Activated gamma-delta T cell treated with anti-CD3 and anti-CD28 coated beads, Interleukin-2, amount 50 U/mL, for 16 hours (primary cell): ENCODE measurements at regions not wholly inside any gene's neighbourhood (a gene's known extent, or its start where the extent isn't known, plus 50 kb on each side); places are given as distances from the start of the nearest gene placed in this dataset.

Experiments used
- DNase-seq: peaks from one replicate; pipeline ENCODE4 v3.0.0-alpha.2; 2020; ENCODE audit warnings: low read depth

DNA sequence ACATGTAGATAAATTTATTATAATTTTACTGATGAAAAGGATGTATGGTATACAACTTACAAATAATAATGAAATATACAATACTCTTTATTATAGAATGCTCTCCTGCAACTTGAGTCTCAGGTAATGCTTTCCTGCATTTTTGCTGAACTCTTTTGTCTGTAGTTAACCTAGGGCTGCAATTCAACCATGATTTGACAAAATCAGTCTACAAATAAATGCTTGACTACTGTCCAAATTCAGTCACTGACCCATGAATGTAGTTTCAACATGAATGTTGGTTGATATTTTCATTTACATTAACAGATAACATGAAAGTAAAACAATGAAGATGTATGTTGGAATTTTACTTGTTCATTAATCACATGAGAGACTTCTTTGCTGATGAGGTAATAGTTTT, 320.9 kb downstream of the ZSWIM6 start:
- no peak for DNase-seq

DNA sequence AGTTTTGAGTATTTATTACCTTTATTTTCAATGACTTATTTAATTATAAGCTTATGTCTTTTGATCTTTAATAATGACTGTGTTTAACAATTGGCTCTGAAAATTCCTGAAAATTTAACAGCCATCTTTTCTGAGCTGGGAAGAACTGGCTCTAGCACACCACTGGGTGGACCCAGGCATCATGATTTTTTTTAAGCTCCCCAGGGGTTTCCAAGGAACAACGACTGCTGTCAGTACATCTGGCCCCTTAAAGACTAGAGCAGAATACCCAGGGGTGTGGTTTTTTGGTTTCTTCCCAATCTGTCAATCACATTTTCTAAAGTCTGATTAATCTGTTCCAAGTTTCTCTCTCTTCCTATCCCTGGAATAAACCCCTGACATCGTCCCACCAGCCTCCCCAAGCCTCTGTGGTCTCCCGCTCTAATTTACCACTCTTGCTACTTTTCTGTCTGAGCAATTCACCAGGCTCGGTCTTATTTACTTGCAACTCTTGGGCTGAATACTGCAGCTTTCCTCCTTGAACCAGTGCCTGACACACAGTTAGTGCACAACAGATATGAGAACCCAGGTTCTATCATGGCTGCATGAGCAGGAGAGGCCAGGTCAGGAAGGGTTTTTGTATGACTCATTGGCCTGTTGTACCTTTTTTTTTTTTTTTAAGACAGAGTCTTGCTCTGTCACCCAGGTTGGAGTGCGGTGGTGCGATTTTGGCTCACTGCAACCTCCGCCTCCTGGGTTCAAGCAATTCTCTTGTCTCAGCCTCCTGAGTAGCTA, 321.9 kb downstream of the ZSWIM6 start:
- no peak for DNase-seq

DNA sequence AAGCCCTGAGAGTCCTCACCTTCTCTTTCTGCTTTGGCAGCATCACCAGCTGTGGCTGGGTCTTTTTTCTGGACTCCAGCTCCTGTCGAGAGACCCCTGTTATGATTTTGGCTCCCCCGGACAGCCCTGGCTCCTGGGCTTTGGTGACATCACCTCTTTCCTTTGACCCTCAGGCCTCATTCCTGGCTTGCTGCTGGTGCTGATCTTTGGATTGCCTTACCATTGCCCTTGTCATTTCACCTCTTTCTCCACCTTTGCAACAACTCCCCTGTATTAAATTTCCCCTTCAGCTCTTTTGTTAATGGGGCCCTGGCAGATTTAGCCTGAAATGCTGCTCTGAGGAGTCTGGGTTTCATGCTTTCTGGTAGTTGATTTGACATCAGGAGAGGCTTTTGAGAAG, 322.8 kb downstream of the ZSWIM6 start:
- no peak for DNase-seq

DNA sequence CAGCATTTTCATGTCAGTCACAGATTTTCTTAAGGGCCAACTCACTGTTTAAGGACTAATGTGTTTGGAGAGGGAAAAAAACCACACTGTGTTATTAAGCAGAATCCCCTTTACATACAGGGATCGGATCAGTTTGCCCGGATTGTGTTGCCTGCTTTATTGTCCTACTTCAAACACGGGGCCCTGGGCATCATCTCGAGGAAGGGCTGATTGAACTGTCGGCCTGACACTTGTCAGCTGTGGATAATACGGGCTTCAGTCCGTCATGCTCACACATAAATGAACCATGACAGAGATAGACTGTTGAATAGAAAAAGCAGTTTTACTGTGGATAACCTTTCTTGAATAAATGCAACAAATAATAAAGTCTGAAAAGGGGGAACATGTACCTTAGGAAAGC, 325.0 kb downstream of the ZSWIM6 start:
- DNase-seq = no peak

DNA sequence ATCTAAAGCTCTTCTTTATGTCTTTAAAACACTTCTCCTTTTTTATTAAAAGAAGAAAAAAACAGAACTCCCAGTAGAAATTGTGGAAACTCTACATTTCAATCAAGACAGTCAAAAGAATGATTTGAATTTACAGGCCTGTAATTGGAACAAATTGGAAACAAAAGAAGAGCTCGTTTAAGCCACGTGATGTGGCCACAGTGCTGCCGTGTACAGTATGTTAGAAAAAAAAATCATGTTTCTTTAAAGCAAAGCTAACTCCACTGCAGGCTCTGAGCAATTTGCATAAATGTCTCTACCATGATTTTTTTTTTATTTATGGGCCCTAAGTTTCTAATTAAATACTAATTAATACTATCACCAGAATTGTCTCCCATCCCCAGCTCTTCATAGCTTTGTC, 325.6 kb downstream of the ZSWIM6 start:
- no peak for DNase-seq

DNA sequence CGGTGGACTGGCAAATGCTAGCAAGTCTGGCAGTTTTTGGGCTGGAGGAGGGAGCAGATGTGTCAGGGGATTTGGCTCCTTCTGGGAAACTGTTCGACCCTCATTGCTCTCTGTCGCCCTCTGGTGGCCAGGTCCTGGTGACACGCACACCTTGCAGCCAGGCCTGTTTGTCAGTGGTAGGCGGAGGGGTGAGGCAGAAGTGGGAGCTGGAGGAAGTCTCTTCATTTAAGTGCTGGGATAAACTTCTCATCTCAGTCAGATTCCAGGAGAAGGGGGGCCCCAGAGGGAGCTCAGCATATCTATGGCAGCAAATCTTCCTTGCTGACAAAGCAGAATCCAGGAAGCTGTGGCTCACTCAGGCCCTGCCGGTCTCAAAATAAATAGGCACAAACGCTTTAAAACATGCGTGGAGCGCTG, 326.5 kb downstream of the ZSWIM6 start:
- DNase-seq = peak; percentile 81

DNA sequence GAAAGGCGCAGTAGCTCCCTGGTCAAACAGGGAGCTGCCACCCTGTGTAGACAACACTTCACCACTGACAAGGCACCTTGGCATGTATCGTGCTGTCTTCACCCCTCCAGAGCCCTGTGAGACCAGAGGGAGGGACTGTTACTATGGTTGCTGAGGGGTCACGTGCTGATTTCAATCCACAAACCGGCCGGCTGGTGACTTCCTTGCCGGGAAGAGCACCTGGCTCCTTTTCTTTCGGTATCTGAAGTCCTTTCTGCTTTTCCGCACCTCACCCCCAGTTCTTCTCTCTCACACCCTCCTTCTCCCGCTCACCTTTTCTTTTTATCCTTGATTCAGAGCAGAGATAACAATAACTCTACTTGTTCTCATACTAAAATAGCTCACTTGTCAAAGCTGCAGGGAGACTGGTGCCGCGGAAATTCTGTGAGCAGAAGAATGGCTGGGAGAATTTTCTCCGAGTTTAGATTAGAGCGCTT, 327.2 kb downstream of the ZSWIM6 start:
- DNase-seq = no peak

DNA sequence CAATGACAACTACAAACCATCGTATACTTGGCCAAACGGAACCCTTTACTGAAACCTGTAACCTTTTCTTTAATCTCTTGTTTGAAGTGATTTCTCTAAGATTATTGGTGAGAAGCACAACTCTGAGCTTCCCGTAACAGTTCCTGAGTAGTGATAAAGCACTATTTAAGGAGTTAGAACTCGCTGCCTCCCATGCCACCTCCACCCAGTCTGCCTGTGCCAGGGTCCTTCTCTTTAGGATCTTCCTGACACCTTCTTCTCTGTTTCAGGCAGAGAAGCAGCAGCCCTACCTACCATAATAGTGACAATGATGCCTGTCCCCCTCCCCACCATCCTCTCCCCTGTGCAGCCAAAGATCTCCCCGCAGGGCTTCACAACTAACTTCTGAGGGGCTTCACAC, 330.6 kb downstream of the ZSWIM6 start:
- no peak for DNase-seq

DNA sequence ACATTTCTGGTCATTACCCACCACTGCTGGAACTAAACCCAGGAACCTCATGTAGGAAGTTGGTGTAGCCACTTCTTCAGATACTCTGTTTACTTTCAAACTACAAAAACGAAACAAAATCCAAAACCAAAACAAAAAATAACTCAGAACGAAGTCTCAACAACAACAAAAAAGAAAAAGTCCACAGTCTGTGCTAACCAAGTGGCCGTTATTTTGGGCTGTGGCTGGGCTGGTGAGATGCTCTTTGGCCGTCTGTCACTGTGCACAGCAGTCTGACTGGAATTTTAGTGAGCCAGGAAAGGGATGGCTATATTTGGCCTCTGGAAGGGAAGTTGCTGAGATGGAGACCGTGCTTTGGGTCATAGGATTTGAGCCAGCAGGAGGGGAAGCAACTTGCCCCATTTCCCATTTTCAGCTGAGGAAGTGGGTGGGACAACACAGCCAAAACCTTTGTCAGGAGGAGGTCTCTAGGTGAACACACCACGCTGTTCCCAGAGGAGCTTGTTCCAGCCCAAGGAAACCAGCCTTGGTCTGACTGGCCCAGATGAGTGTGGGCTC, 334.1 kb downstream of the ZSWIM6 start:
- DNase-seq = no peak

DNA sequence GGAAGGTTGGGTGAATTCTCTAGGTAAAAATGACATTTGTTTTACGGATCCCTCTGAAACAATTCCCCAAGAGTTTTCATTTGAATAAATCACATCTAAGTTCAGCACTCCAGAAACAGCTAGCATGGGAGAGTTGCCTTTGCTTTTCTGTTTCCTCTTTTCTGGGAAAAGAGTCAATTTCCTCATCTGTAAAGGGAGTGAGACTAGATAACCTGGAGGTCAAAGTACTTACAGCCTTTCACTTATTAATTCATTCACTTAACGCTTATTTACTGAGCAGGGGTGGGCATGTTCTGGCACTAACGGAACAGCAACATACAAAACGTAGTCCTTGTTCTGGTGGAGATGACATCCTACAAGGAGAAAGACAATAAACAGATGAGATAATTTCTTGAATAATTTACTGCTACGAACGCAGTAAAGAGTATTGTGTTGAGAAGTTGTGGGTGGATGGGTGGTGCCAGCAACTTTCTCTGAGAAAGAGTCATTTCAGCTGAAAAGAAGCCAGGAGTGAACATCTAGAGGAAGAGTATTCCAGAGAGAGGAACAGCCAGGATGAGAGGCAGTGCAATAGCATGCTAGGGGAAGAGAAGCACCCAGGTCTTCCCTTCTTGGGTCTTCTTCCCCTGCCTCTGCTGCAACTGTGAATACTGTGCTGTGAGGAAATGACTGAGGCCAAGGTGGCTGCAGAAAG, 335.6 kb downstream of the ZSWIM6 start:
- DNase-seq = no peak

DNA sequence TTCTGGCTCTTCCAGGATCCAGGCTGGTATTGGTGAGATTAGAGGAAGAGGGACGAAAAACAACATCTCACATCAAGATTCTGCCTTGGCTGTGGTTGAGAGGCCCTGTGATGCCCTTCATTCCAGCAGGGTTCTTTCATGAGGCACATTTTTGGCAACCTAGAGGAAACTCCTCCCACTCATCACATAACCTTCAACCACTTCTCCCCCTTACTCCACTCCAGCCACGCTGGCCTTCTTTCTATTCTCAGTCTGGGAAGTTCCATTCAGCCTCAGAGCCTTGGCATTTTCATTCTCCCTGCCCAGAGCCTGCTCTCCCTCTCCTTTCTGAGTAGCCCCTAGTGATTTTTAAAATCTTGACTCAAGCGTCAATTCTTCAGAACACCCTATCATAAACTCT, 337.5 kb downstream of the ZSWIM6 start:
- no peak for DNase-seq

DNA sequence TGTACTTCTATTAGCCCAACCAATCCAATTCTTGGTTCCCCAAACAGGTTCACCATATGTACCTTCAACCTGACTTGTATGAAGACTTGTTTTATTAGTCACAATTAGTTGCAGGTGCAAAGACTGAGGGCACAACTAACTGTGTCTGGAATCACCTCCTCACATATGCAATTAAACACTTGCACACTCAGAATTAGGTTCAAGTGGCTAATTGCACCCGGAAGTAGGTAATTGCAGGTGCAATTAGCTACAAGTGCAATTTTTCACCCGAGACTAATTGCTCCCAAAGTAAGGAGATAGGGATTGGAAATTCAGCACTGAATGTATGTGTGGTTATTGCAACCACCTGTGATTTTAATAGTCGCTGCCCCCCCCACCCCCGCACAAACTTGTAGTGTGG, 338.9 kb downstream of the ZSWIM6 start:
- DNase-seq = no peak

DNA sequence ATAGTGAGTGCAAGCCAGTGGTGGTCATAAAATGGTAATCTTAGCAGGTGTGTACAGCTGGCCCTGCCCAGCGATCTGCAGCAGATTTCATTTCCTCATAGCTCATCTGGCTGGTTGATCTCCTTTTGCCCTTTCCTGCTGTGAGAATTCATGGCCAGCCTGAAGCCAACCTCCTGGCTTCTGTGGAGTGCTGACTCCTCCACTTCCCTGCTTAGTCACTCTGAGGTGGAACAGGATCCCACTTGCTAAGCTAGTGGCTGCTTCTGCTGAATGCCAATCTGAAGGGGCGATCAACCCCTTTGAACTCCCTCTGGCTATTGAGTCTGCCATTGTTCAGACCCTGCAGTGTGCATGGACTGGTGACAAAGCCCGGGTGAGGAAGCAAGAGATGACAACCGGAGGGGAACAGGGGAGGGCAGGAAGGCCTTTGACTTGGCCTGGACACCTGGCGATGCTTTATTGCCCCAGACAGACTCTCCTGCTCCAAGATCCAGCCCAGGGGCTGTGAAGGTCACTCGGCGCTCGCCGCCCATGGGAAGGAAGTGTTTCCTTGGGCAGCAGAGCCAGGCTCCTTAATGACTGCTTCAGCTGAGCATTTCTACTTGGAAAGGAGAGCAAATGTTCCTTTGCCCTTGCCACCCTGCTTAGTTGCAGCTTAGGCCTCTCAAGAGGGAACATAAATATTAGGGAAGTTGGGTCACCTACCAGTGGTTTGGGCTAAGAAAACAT, 341.1 kb downstream of the ZSWIM6 start:
- no peak for DNase-seq

DNA sequence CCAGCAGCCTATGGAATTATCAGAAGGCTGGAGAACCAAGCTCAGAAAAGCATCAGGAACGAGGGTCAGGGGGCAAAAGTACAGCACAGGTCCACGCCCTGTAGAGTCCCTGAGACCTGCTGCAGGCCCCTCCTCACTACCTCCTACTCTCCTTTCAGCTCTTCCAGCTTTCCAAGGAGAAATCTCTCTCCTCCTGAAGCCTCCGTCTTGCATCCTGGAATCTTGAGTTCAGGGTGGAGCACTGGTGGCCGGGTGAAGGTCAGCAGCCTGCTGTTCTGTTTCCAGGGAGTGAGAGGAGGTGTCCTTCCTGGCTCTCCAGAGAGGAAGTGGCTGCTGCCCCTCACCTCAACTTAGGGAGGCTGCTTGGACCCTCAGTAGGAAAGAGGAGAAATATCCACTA, 342.3 kb downstream of the ZSWIM6 start:
- DNase-seq = no peak

DNA sequence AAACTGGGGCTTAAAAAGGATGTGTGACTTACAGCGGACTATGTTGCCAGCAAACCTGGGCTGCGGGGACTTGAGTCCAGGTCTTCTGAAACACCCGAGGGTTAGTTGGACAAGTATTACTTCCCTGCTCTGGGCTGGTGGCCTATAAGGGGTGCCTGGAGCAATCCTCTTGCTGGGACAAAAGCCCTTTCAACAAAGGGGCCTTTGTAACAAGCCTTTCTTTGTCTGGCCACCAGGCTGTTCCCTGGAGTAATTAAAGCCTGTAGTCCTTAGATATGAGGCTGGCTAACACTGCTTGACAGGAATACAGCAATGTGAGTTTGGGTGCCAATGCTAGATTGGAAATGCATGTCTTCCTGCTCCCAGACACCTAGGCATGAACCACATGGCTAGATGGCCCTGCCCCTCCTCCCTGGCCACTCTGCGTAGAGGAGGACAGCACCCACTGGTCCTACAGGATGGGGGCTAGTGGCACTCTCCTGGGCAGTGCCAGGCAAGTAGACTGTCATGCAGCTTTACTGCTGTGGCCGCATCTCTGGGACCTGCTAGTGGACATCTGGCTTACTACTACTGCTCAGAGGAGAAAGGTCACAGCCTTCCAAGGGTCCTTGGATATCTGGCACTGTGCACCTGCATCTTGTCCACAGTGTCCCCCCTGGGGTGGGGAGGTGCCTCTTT, 343.1 kb downstream of the ZSWIM6 start:
- no peak for DNase-seq

DNA sequence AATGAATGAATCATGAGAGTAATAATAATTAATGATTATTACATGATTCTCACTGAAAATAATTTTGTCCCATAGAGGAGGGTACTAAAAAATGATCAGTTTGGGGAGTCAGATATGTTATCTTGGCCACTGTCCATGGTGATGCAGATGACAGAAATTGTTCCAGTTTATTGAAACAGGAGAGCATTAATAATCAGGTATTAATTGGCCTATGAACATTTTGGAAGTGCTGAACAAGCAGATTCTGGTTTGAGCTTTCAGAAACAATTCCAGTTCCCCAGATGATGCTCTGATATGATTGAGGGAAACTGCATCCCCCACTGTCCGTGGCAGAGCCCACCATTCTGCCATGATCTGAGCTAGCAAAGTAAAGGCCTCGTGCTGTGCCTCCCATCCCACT, 345.2 kb downstream of the ZSWIM6 start:
- DNase-seq = no peak

DNA sequence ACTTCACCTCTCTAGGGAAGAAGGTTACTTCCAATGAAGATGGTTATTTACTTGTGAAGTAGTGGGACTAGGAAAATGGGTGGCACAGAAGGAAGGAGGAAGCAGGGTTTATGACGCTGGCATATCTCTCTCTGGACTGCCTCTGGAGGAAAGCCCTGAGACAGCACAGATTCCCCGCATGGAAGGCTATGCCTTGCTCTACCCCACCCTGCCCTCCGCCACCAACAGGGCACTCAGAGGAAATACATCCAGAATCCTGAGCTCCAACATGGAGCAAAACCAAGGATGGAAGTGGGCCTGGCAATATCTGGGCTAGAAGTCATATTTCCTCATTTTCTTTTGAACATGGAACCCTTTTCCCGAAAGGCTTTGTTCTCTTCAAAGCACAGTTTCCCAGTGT, 346.9 kb downstream of the ZSWIM6 start:
- DNase-seq = no peak

DNA sequence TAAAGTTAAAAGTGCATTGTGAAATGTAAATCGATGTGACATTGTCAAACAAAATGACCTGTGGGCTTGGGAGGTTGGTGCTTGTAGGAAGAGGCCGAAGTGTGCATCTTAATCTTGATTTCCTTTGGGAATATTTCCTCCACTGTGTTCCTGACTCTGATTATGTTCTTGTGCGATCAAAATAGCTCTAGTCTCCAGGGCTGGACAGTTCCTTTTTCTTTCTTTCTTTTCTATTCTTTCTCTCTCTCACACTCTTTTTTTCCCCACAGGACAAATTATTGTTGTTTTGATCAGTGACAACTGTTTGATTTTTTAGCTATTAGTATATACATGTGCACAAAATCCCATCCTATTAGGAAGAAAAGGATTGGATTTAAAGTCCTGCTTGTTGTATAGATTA, 347.5 kb downstream of the ZSWIM6 start:
- no peak for DNase-seq

DNA sequence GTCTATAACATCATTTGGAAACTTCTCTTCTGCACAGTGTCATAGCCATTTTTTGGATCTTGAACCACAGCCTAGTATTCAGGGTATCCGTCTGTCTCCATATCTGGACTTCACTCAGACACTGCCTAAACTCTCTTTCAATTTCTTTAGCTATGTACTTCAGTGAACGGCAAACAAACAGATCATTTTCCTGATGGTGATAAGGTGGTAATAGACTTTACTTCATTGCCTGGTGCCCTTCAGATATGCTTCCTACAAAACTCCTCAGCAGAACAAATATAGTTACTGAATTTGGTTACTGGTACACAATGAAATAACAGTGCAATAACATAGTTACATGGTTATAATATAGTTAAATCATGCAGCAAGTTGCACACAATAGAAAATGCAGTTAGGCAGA, 348.2 kb downstream of the ZSWIM6 start:
- no peak for DNase-seq

DNA sequence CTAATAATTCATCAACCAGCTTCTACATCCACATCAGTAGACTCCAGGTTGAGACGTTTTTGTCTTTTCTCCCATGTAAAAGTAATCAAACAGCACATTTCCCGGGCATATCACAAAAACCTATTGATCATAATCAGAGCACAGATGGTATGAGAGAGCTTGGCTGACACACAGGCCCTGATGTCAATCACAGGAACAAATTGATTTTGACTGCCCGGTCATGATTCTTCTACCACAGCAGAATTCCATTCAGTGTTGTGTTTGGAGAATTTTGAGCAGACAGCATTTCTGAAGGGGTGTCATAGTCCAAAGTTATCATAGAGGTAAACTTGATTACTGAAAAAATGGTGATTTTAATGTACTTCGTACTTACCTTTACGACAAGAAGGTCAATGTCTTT, 351.1 kb downstream of the ZSWIM6 start:
- DNase-seq = no peak

DNA sequence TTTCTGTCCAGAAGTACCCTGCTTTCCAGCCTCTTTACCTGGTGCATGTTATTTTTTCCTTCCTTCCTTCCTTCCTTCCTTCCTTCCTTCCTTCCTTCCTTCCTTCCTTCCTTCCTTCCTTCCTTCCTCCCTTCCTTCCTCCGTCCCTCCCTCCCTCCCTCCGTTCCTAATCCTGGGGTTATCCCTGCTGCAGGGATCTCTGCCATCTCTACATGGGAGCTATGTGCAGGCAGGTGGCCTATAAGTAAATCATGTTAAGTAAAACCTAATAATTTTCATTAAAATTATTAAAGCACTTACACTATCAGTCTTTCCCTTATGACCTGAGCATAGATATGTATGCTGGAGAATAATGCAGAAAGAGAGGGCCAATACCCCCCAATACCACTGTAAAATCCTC, 351.9 kb downstream of the ZSWIM6 start:
- DNase-seq = no peak
